OCI-LY7 (cell line): ENCODE measurements at regions not wholly inside any gene's neighbourhood (a gene's known extent, or its start where the extent isn't known, plus 50 kb on each side); places are given as distances from the start of the nearest gene placed in this dataset.

Experiments
- CTCF ChIP-seq: fragments of 200-600 bp; sonication (generic); conservative IDR thresholded peaks from 2 replicates; pipeline ENCODE4 v1.5.1; 2014; ENCODE audit warnings: mild to moderate bottlenecking, antibody characterized with exemption, low read length, moderate library complexity, mixed read lengths
- EZH2phosphoT487 ChIP-seq: fragments of 200-600 bp; sonication (generic); IDR thresholded peaks from 2 replicates; pipeline ENCODE4 v1.6.1; 2018; ENCODE audit warnings: low read depth, borderline replicate concordance, mild to moderate bottlenecking, mixed run types, antibody characterized with exemption, low read length, moderate library complexity, mixed read lengths

- TF ChIP-seq CTCF (no peak), EZH2phosphoT487 (no peak)
Observed at GRCh38 chr17:65381152-65381551, 180.3 kb downstream of the AXIN2 start.
